SK-N-SH treated with all-trans-retinoic acid at 6 μM for 48 hours (cell line): ENCODE measurements at regions not wholly inside any gene's neighbourhood (a gene's known extent, or its start where the extent isn't known, plus 50 kb on each side); places are given as distances from the start of the nearest gene placed in this dataset.

Source experiments
- ATAC-seq: fragments of 200-7000 bp; cut with Tn5 transposase; 3 replicates; pipeline ENCODE4 v1.9.1; 2020; ENCODE audit warnings: mild to moderate bottlenecking, moderate library complexity
- ARNTL ChIP-seq: fragments of 450-650 bp; formaldehyde crosslinking; IDR thresholded peaks from 2 replicates; pipeline ENCODE4 v1.5.0; 2020; ENCODE audit warnings: low read depth, mild to moderate bottlenecking, moderate library complexity, borderline replicate concordance
- BACH2 ChIP-seq: fragments of 250-450 bp; sonication (Bioruptor Pico); IDR thresholded peaks from 2 replicates; pipeline ENCODE4 v1.9.0; 2021; ENCODE audit warnings: mild to moderate bottlenecking, borderline replicate concordance
- CREB5 ChIP-seq: fragments of 250-450 bp; sonication (Bioruptor Pico); IDR thresholded peaks from 2 replicates; pipeline ENCODE4 v1.5.1; 2020; ENCODE audit warnings: low read depth, mild to moderate bottlenecking, moderate library complexity
- CSDC2 ChIP-seq: fragments of 250-450 bp; sonication (Bioruptor Pico); IDR thresholded peaks from 2 replicates; pipeline ENCODE4 v1.5.0; 2020; ENCODE audit warnings: mild to moderate bottlenecking, moderate library complexity
- CSRNP3 ChIP-seq: fragments of 250-450 bp; sonication (Bioruptor Pico); IDR thresholded peaks from 2 replicates; pipeline ENCODE4 v1.5.1; 2021; ENCODE audit warnings: mild to moderate bottlenecking, moderate library complexity
- ESRRG ChIP-seq: fragments of 250-450 bp; sonication (Bioruptor Pico); IDR thresholded peaks from 2 replicates; pipeline ENCODE4 v1.6.1; 2021; ENCODE audit warnings: mild to moderate bottlenecking
- GLIS3 ChIP-seq: fragments of 250-450 bp; sonication (Bioruptor Pico); IDR thresholded peaks from 2 replicates; pipeline ENCODE4 v1.5.0; 2020; ENCODE audit warnings: mild to moderate bottlenecking, moderate library complexity
- ISL1 ChIP-seq: fragments of 250-450 bp; sonication (Bioruptor Pico); IDR thresholded peaks from 2 replicates; pipeline ENCODE4 v2.1.2; 2022; ENCODE audit warnings: mild to moderate bottlenecking, moderate library complexity
- OSR1 ChIP-seq: fragments of 250-450 bp; sonication (Bioruptor Pico); IDR thresholded peaks from 2 replicates; pipeline ENCODE4 v1.8.0; 2022; ENCODE audit warnings: moderate library complexity, mild to moderate bottlenecking, inconsistent platforms
- PATZ1 ChIP-seq: fragments of 250-450 bp; sonication (Bioruptor Pico); IDR thresholded peaks from 2 replicates; pipeline ENCODE4 v1.8.0; 2020; ENCODE audit warnings: mild to moderate bottlenecking, moderate library complexity, borderline replicate concordance
- PPARA ChIP-seq: fragments of 250-450 bp; sonication (Bioruptor Pico); IDR thresholded peaks from 2 replicates; pipeline ENCODE4 v1.5.0; 2020; ENCODE audit warnings: mild to moderate bottlenecking, borderline replicate concordance
- RARB ChIP-seq: fragments of 250-450 bp; sonication (Bioruptor Pico); IDR thresholded peaks from 2 replicates; pipeline ENCODE4 v1.8.0; 2021; ENCODE audit warnings: mild to moderate bottlenecking, moderate library complexity
- SNAI2 ChIP-seq: fragments of 250-450 bp; sonication (Bioruptor Pico); IDR thresholded peaks from 2 replicates; pipeline ENCODE4 v1.5.0; 2020; ENCODE audit warnings: mild to moderate bottlenecking, moderate library complexity
- TCF4 ChIP-seq: fragments of 250-450 bp; sonication (Bioruptor Pico); IDR thresholded peaks from 2 replicates; pipeline ENCODE4 v1.8.0; 2021; ENCODE audit warnings: mild to moderate bottlenecking, moderate library complexity, borderline replicate concordance
- TOX ChIP-seq: fragments of 250-450 bp; sonication (Bioruptor Pico); IDR thresholded peaks from 2 replicates; pipeline ENCODE4 v1.8.0; 2021; ENCODE audit warnings: mild to moderate bottlenecking, moderate library complexity, borderline replicate concordance
- TSHZ2 ChIP-seq: fragments of 250-450 bp; sonication (Bioruptor Pico); IDR thresholded peaks from 2 replicates; pipeline ENCODE4 v1.5.0; 2020; ENCODE audit warnings: mild to moderate bottlenecking, moderate library complexity
- ZC3H10 ChIP-seq: fragments of 250-450 bp; sonication (Bioruptor Pico); IDR thresholded peaks from 2 replicates; pipeline ENCODE4 v1.5.1; 2021; ENCODE audit warnings: mild to moderate bottlenecking, moderate library complexity
- ZFP3 ChIP-seq: fragments of 250-450 bp; sonication (Bioruptor Pico); IDR thresholded peaks from 2 replicates; pipeline ENCODE4 v1.5.0; 2020; ENCODE audit warnings: mild to moderate bottlenecking, moderate library complexity
- ZFP30 ChIP-seq: fragments of 450-650 bp; formaldehyde crosslinking; IDR thresholded peaks from 2 replicates; pipeline ENCODE4 v1.5.0; 2022; ENCODE audit warnings: mild to moderate bottlenecking, moderate library complexity
- ZNF565 ChIP-seq: fragments of 450-650 bp; formaldehyde crosslinking; conservative IDR thresholded peaks from 2 replicates; pipeline ENCODE4 v1.5.0; 2020; ENCODE audit warnings: low read depth, mild to moderate bottlenecking, moderate library complexity
- ZNF70 ChIP-seq: fragments of 450-650 bp; formaldehyde crosslinking; IDR thresholded peaks from 2 replicates; pipeline ENCODE4 v1.5.0; 2020; ENCODE audit warnings: mild to moderate bottlenecking, moderate library complexity

- no peak for ATAC-seq
- no peak for TF ChIP-seq PATZ1
- TF ChIP-seq OSR1 (CRISPR knock-in tag), result no peak
- TF ChIP-seq CSRNP3 (CRISPR knock-in tag), result no peak
- no peak for TF ChIP-seq ISL1 (CRISPR knock-in tag)
- no peak for TF ChIP-seq BACH2 (CRISPR knock-in tag)
- no peak for TF ChIP-seq SNAI2 (CRISPR knock-in tag)
- no peak for TF ChIP-seq TSHZ2
- no peak for TF ChIP-seq ZC3H10
- TF ChIP-seq ZNF565 (CRISPR knock-in tag), result no peak
- TF ChIP-seq CREB5 (CRISPR knock-in tag), result no peak
- TF ChIP-seq TOX (CRISPR knock-in tag), result no peak
- TF ChIP-seq ZFP3 (CRISPR knock-in tag), result no peak
- no peak for TF ChIP-seq ARNTL (CRISPR knock-in tag)
- no peak for TF ChIP-seq PPARA
- no peak for TF ChIP-seq GLIS3
- no peak for TF ChIP-seq ESRRG (CRISPR knock-in tag)
- no peak for TF ChIP-seq RARB (CRISPR knock-in tag)
- TF ChIP-seq ZNF70 (CRISPR knock-in tag), result no peak
- TF ChIP-seq CSDC2 (CRISPR knock-in tag), result no peak
These were observed 93.4 kb upstream of the COL3A1 start for GRCh38 chr2:188880740-188881139.

- ATAC-seq, result no peak
- TF ChIP-seq PPARA (no peak), ISL1 (CRISPR knock-in tag) (no peak), TCF4 (CRISPR knock-in tag) (no peak), CSRNP3 (CRISPR knock-in tag) (no peak), ZFP30 (CRISPR knock-in tag) (no peak)
These were observed 92.7 kb upstream of the COL3A1 start for GRCh38 chr2:188881434-188881833.

GRCh38 chr2:188884046-188884445 is 90.1 kb upstream of the COL3A1 start:
- no peak for ATAC-seq
- TF ChIP-seq CSRNP3 (CRISPR knock-in tag), result no peak
